ENCODE measurements at regions not wholly inside any gene's neighbourhood (a gene's known extent, or its start where the extent isn't known, plus 50 kb on each side); places are given as distances from the start of the nearest gene placed in this dataset.

DNA sequence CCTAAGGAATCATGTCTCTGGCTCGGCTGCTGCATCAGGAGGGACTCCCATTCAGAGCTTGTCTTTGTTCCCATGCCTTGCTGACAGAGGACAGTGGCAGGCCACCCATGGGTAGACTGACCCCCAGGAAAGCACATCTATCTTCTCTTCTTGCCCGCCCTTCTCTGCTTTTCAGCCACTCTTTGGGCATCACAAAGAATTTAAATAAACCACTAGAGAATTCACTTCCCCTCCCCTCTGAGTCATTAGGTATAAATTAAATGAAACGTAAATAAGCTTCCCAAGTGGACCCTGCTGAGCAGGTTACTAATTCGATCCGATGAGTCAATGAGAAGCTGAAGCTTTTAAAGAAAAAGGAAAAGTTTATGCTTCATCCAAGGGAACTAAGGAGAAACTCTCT lies 97.0 kb downstream of the DRD1 start:
- H3K27ac ChIP-seq: peak overlapping the region; percentile 57 to 88; a peak in 5 of 6 replicates
- POLR2A ChIA-PET: interaction anchor here (3.4 kb wide), 1 partner anchor 31 kb away, joined by 11 read pairs; no protein-coding TSS in a partner anchor
- peak in 1 of 2 experiments; percentile 36; a peak in 2 of 6 replicates for ATAC-seq
- TF ChIP-seq JUN (IDR thresholded peaks at IDR 0.05) (peak; percentile 23 to 35; a peak in 2 of 5 replicates), ESRRA (IDR thresholded peaks at IDR 0.05; ENCODE audit: borderline replicate concordance, low read length) (no peak), JUNB (IDR thresholded peaks at IDR 0.05) (peak; percentile 74), CHD2 (IDR thresholded peaks at IDR 0.05; ENCODE audit: low read length, partially characterized antibody) (no peak), ZFP36 (IDR thresholded peaks at IDR 0.05; ENCODE audit: borderline replicate concordance, partially characterized antibody) (no peak), GATA3 (IDR thresholded peaks at IDR 0.05; ENCODE audit: borderline replicate concordance) (peak; percentile 54; the same call in 1 of the 2 replicates), EP300 (IDR thresholded peaks at IDR 0.05) (peak; percentile 48 to 52; a peak in 2 of 5 replicates), RAD21 (conservative IDR thresholded peaks at IDR 0.05 in 1 of 2, IDR thresholded peaks at IDR 0.05 in 1 of 2) (0 out of 5 replicates have a peak, but pooled peaks of 1 of the 2 experiments have one; percentile 29), FOSL2 (IDR thresholded peaks at IDR 0.05) (peak; percentile 59), FOSL2 (CRISPR knock-in tag; IDR thresholded peaks at IDR 0.05) (peak; percentile 81), NR3C1 (IDR thresholded peaks at IDR 0.05) (no peak)
- TF ChIP-seq, protein P1, sequence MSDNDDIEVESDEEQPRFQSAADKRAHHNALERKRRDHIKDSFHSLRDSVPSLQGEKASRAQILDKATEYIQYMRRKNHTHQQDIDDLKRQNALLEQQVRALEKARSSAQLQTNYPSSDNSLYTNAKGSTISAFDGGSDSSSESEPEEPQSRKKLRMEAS (IDR thresholded peaks at IDR 0.05): 0 out of 2 replicates have a peak, but pooled peaks have one; percentile 32
- TF ChIP-seq, protein P2, sequence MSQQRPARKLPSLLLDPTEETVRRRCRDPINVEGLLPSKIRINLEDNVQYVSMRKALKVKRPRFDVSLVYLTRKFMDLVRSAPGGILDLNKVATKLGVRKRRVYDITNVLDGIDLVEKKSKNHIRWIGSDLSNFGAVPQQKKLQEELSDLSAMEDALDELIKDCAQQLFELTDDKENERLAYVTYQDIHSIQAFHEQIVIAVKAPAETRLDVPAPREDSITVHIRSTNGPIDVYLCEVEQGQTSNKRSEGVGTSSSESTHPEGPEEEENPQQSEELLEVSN (IDR thresholded peaks at IDR 0.05; ENCODE audit: borderline replicate concordance, low read depth): no peak
- TF ChIP-seq, protein P3, sequence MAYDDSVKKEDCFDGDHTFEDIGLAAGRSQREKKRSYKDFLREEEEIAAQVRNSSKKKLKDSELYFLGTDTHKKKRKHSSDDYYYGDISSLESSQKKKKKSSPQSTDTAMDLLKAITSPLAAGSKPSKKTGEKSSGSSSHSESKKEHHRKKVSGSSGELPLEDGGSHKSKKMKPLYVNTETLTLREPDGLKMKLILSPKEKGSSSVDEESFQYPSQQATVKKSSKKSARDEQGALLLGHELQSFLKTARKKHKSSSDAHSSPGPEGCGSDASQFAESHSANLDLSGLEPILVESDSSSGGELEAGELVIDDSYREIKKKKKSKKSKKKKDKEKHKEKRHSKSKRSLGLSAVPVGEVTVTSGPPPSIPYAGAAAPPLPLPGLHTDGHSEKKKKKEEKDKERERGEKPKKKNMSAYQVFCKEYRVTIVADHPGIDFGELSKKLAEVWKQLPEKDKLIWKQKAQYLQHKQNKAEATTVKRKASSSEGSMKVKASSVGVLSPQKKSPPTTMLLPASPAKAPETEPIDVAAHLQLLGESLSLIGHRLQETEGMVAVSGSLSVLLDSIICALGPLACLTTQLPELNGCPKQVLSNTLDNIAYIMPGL (CRISPR knock-in tag; IDR thresholded peaks at IDR 0.05; ENCODE audit: borderline replicate concordance): no peak
- H3K4me3 ChIP-seq: no peak overlapping the region
- CTCF ChIA-PET: interaction anchor here (0.8 to 1.5 kb wide), 3 partner anchors 97 to 395 kb away, joined by 3 to 6 read pairs (median 4); partner anchors contain the start of gene DRD1
- peak in 1 of 2 experiments; percentile 59 for DNase-seq (ENCODE audit: low read depth in 1 of 2, low spot score in 1 of 2)
- WGBS (ENCODE audit: missing lambda C conversion rate): 3% methylated on average over 5 of the region's 5 CpGs
- peaks cover 53% of the 10 kb centered on the region for H3K4me1 ChIP-seq
- H3K4me2 ChIP-seq: peak overlapping the region; percentile 65
- 0 out of 3 replicates have a peak, but pooled peaks cover 3% of the 10 kb centered on the region for H3K9me3 ChIP-seq
- FAIRE-seq: peak; percentile 39

DNA sequence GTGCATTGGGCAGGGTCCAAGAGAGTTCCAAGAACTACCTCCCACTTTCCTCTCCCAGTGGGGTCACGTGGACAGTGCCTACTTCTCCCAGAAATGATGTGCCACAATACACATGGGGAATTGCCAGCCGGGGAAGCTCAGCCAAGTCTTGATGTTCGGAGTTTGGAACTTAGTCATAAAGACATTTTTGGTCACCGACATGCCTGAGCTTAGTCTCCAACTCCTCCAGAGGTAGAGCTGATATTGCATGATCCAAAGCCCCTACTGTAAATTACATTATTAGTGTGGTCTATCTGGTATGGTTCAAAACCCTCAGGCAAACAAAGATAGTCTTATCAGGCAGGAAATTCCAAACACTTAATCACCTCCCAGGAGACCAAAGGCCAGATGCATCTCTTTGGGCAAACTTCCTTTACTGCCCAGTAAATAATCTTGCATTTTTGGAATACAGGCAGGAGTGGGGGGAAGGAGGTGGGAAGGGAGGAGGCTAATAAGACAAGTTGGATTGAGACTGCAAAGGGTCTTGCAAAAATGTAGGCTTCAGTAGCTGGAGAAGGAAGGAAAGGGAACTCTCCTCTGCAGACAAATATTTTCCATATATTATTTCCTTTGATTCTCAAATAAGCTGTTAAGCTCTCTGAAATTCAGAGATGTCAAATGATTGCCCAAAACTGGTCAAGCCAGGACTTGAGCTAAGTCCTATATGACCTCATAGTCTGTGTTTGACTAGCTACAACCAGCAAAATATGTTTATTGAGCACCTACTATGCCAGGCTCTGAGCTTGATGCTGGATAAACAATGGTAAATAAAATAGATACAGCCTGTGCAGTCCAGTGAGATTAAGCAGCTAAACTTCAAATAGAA lies 99.4 kb downstream of the DRD1 start:
- FAIRE-seq (peak; percentile 93), ATAC-seq (peak; percentile 83 to 85), DNase-seq (ENCODE audit: low read depth in 1 of 2, low spot score in 1 of 2) (peak; percentile 40 to 82)
- WGBS (ENCODE audit: missing lambda C conversion rate): 0% methylated on average over 4 of the region's 4 CpGs
- H3K4me2 ChIP-seq: peak overlapping the region; percentile 48
- 0 out of 3 replicates have a peak, but pooled peaks cover 3% of the 10 kb centered on the region for H3K9me3 ChIP-seq
- peak overlapping the region; percentile 77 to 88; a peak in 5 of 6 replicates for H3K27ac ChIP-seq
- H3K4me3 ChIP-seq: no peak overlapping the region
- peaks cover 52% of the 10 kb centered on the region for H3K4me1 ChIP-seq
- ChIA-PET POLR2A (interaction anchor here (2.4 to 2.5 kb wide), 2 partner anchors 34 to 57 kb away, joined by 8 to 40 read pairs; no protein-coding TSS in a partner anchor), CTCF (interaction anchor here (1.2 to 5.3 kb wide), 11 partner anchors 19 to 433 kb away, joined by 3 to 26 read pairs (median 6); partner anchors contain the start of gene DRD1)
- no peak for TF ChIP-seq KDM1A (IDR thresholded peaks at IDR 0.05; ENCODE audit: low read depth)
- TF ChIP-seq, protein P4, sequence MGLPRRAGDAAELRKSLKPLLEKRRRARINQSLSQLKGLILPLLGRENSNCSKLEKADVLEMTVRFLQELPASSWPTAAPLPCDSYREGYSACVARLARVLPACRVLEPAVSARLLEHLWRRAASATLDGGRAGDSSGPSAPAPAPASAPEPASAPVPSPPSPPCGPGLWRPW (IDR thresholded peaks at IDR 0.05): 0 out of 2 replicates have a peak, but pooled peaks have one; percentile 31
- peak; percentile 97 for TF ChIP-seq GATA3 (IDR thresholded peaks at IDR 0.05; ENCODE audit: borderline replicate concordance)
- no peak for TF ChIP-seq ZFP36 (IDR thresholded peaks at IDR 0.05; ENCODE audit: borderline replicate concordance, partially characterized antibody)
- TF ChIP-seq NPAS2 (CRISPR knock-in tag; IDR thresholded peaks at IDR 0.05; ENCODE audit: borderline replicate concordance): no peak
- no peak for TF ChIP-seq PHF8 (IDR thresholded peaks at IDR 0.05; ENCODE audit: borderline replicate concordance, low read depth)
- peak; percentile 32 to 66 for TF ChIP-seq RAD21 (conservative IDR thresholded peaks at IDR 0.05 in 1 of 2, IDR thresholded peaks at IDR 0.05 in 1 of 2)
- peak; percentile 62; the same call in 2 of the 3 replicates for TF ChIP-seq SMC3 (IDR thresholded peaks at IDR 0.05)
- TF ChIP-seq JUN (IDR thresholded peaks at IDR 0.05): peak; percentile 84 to 87; a peak in 4 of 5 replicates
- peak; percentile 25 to 28; a peak in 3 of 4 replicates for TF ChIP-seq CEBPB (IDR thresholded peaks at IDR 0.05)
- TF ChIP-seq, protein P3 (CRISPR knock-in tag; IDR thresholded peaks at IDR 0.05; ENCODE audit: borderline replicate concordance): no peak
- TF ChIP-seq, protein P1 (IDR thresholded peaks at IDR 0.05): no peak
- TF ChIP-seq, protein P5, sequence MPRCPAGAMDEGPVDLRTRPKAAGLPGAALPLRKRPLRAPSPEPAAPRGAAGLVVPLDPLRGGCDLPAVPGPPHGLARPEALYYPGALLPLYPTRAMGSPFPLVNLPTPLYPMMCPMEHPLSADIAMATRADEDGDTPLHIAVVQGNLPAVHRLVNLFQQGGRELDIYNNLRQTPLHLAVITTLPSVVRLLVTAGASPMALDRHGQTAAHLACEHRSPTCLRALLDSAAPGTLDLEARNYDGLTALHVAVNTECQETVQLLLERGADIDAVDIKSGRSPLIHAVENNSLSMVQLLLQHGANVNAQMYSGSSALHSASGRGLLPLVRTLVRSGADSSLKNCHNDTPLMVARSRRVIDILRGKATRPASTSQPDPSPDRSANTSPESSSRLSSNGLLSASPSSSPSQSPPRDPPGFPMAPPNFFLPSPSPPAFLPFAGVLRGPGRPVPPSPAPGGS (IDR thresholded peaks at IDR 0.05): peak; percentile 87; the same call in 2 of the 3 replicates
- no peak for TF ChIP-seq RARB (CRISPR knock-in tag; IDR thresholded peaks at IDR 0.05)
- no peak for TF ChIP-seq RFX5 (IDR thresholded peaks at IDR 0.05)
- TF ChIP-seq NR3C1 (IDR thresholded peaks at IDR 0.05): no peak
- TF ChIP-seq, protein P6, sequence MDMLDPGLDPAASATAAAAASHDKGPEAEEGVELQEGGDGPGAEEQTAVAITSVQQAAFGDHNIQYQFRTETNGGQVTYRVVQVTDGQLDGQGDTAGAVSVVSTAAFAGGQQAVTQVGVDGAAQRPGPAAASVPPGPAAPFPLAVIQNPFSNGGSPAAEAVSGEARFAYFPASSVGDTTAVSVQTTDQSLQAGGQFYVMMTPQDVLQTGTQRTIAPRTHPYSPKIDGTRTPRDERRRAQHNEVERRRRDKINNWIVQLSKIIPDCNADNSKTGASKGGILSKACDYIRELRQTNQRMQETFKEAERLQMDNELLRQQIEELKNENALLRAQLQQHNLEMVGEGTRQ (IDR thresholded peaks at IDR 0.05): peak; percentile 75
- TF ChIP-seq CHD4 (IDR thresholded peaks at IDR 0.05; ENCODE audit: borderline replicate concordance): no peak

Measured in A549 (cell line).